ENCODE measurements at regions not wholly inside any gene's neighbourhood (a gene's known extent, or its start where the extent isn't known, plus 50 kb on each side); places are given as distances from the start of the nearest gene placed in this dataset.

DNA sequence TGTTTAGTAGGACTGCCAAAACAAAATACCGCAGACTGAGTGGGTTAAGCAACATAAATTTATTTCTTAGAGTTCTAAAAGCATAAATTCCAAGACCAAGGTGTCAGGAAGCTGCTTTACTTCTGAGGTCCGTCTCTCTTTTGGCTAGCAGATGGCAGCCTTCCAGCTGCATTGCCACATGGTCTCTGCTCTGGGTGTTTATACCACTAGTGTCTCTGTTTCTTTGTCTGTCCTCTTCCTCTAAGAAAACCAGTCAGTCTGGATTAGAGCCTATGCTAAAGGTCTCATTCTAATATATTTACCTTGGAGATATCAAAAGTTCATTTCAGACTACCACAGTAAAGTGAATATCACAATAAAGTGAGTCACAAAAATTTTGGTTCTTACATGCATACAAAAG is 519.8 kb downstream of the COL11A1 start:
- TF ChIP-seq, protein P1, sequence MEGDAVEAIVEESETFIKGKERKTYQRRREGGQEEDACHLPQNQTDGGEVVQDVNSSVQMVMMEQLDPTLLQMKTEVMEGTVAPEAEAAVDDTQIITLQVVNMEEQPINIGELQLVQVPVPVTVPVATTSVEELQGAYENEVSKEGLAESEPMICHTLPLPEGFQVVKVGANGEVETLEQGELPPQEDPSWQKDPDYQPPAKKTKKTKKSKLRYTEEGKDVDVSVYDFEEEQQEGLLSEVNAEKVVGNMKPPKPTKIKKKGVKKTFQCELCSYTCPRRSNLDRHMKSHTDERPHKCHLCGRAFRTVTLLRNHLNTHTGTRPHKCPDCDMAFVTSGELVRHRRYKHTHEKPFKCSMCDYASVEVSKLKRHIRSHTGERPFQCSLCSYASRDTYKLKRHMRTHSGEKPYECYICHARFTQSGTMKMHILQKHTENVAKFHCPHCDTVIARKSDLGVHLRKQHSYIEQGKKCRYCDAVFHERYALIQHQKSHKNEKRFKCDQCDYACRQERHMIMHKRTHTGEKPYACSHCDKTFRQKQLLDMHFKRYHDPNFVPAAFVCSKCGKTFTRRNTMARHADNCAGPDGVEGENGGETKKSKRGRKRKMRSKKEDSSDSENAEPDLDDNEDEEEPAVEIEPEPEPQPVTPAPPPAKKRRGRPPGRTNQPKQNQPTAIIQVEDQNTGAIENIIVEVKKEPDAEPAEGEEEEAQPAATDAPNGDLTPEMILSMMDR (conservative IDR thresholded peaks at IDR 0.05), result no peak
- no peak for TF ChIP-seq ZFX (IDR thresholded peaks at IDR 0.05)

Measured in C4-2B (cell line).